GM12878 (cell line): ENCODE measurements at regions not wholly inside any gene's neighbourhood (a gene's known extent, or its start where the extent isn't known, plus 50 kb on each side); places are given as distances from the start of the nearest gene placed in this dataset.

ENCODE experiments used
- ATF7 ChIP-seq: fragments of 450-650 bp; IDR thresholded peaks from 2 replicates; pipeline ENCODE4 v1.6.1; 2016; ENCODE audit warnings: low read depth, mild to moderate bottlenecking
- BMI1 ChIP-seq: fragments of 450-650 bp; IDR thresholded peaks from 2 replicates; pipeline ENCODE4 v1.6.1; 2016; ENCODE audit warnings: mild to moderate bottlenecking, moderate library complexity, borderline replicate concordance
- CHD2 ChIP-seq: IDR thresholded peaks from 2 replicates; pipeline ENCODE4 v1.6.1; 2011; ENCODE audit warnings: low read depth, low read length, improper control_type of control experiment, borderline replicate concordance
- IKZF1 ChIP-seq: fragments of 450-650 bp; conservative IDR thresholded peaks from 2 replicates; pipeline ENCODE4 v1.6.1; 2017; ENCODE audit warnings: antibody characterized with exemption, mild to moderate bottlenecking
- NBN ChIP-seq: fragments of 450-650 bp; IDR thresholded peaks from 2 replicates; pipeline ENCODE4 v1.6.1; 2016
- NR2C2 ChIP-seq: IDR thresholded peaks from 2 replicates; pipeline ENCODE4 v1.6.1; 2011; ENCODE audit warnings: borderline replicate concordance, low read depth; ENCODE audit not compliant: control insufficient read depth, insufficient read length
- NR2F1 ChIP-seq: fragments of 450-650 bp; conservative IDR thresholded peaks from 2 replicates; pipeline ENCODE4 v1.6.1; 2017; ENCODE audit warnings: mild to moderate bottlenecking
- PAX5 ChIP-seq: IDR thresholded peaks from 2 replicates; pipeline ENCODE4 v1.6.1; 2011; ENCODE audit warnings: low read depth, low read length, borderline replicate concordance
- POLR2A ChIP-seq: IDR thresholded peaks from 2 replicates; pipeline ENCODE4 v1.6.1; 2011; ENCODE audit warnings: low read depth, mild to moderate bottlenecking, low read length
- RBBP5 ChIP-seq: fragments of 200-600 bp; sonication (generic); conservative IDR thresholded peaks from 2 replicates; pipeline ENCODE4 v1.6.1; 2016
- SUPT20H ChIP-seq: IDR thresholded peaks from 2 replicates; pipeline ENCODE4 v1.6.1; 2011; ENCODE audit warnings: low read depth, mild to moderate bottlenecking, low read length, moderate library complexity, borderline replicate concordance; ENCODE audit not compliant: control insufficient read depth
- ZNF207 ChIP-seq: fragments of 450-650 bp; IDR thresholded peaks from 2 replicates; pipeline ENCODE4 v1.6.1; 2014; ENCODE audit warnings: antibody characterized with exemption, mild to moderate bottlenecking, borderline replicate concordance
- TF ChIP-seq, protein P1 (sequence below): fragments of 450-650 bp; IDR thresholded peaks from 2 replicates; pipeline ENCODE4 v1.6.1; 2017; ENCODE audit warnings: mild to moderate bottlenecking, moderate library complexity
- TF ChIP-seq, protein P2 (sequence below): fragments of 450-650 bp; formaldehyde crosslinking; IDR thresholded peaks from 2 replicates; pipeline ENCODE4 v1.4.0; 2022; ENCODE audit warnings: mild to moderate bottlenecking, moderate library complexity
- TF ChIP-seq, protein P3 (sequence below): IDR thresholded peaks from 2 replicates; pipeline ENCODE4 v1.6.1; 2011; ENCODE audit warnings: low read depth, low read length, improper control_type of control experiment, borderline replicate concordance

DNA sequence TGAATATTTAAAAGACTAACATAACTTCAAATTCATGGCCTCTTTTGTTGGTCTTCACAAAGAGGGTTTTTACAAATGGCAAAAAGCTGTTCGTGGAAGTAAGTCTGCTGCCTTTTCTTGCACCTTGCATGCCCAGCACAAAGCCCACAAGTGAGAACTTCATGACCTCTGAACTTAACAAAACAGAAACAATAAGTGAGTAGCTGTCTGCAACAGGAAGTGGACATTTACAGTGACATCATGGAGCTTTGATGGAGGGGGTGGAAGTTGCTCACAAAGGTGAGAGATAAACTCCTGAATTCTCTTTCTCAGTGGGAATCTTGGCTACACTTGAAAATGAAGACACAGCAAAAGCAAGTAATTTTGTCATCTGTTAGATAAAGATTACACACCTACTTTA is 303.3 kb upstream of the DEPDC1 start (continued):
- TF ChIP-seq ZNF207, result no peak
- TF ChIP-seq NBN, result no peak
- peak; percentile 66 for TF ChIP-seq ATF7
- TF ChIP-seq NR2C2, result no peak
- TF ChIP-seq SUPT20H, result no peak
- TF ChIP-seq, protein P1, sequence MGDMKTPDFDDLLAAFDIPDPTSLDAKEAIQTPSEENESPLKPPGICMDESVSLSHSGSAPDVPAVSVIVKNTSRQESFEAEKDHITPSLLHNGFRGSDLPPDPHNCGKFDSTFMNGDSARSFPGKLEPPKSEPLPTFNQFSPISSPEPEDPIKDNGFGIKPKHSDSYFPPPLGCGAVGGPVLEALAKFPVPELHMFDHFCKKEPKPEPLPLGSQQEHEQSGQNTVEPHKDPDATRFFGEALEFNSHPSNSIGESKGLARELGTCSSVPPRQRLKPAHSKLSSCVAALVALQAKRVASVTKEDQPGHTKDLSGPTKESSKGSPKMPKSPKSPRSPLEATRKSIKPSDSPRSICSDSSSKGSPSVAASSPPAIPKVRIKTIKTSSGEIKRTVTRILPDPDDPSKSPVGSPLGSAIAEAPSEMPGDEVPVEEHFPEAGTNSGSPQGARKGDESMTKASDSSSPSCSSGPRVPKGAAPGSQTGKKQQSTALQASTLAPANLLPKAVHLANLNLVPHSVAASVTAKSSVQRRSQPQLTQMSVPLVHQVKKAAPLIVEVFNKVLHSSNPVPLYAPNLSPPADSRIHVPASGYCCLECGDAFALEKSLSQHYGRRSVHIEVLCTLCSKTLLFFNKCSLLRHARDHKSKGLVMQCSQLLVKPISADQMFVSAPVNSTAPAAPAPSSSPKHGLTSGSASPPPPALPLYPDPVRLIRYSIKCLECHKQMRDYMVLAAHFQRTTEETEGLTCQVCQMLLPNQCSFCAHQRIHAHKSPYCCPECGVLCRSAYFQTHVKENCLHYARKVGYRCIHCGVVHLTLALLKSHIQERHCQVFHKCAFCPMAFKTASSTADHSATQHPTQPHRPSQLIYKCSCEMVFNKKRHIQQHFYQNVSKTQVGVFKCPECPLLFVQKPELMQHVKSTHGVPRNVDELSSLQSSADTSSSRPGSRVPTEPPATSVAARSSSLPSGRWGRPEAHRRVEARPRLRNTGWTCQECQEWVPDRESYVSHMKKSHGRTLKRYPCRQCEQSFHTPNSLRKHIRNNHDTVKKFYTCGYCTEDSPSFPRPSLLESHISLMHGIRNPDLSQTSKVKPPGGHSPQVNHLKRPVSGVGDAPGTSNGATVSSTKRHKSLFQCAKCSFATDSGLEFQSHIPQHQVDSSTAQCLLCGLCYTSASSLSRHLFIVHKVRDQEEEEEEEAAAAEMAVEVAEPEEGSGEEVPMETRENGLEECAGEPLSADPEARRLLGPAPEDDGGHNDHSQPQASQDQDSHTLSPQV, result no peak
- TF ChIP-seq, protein P2, sequence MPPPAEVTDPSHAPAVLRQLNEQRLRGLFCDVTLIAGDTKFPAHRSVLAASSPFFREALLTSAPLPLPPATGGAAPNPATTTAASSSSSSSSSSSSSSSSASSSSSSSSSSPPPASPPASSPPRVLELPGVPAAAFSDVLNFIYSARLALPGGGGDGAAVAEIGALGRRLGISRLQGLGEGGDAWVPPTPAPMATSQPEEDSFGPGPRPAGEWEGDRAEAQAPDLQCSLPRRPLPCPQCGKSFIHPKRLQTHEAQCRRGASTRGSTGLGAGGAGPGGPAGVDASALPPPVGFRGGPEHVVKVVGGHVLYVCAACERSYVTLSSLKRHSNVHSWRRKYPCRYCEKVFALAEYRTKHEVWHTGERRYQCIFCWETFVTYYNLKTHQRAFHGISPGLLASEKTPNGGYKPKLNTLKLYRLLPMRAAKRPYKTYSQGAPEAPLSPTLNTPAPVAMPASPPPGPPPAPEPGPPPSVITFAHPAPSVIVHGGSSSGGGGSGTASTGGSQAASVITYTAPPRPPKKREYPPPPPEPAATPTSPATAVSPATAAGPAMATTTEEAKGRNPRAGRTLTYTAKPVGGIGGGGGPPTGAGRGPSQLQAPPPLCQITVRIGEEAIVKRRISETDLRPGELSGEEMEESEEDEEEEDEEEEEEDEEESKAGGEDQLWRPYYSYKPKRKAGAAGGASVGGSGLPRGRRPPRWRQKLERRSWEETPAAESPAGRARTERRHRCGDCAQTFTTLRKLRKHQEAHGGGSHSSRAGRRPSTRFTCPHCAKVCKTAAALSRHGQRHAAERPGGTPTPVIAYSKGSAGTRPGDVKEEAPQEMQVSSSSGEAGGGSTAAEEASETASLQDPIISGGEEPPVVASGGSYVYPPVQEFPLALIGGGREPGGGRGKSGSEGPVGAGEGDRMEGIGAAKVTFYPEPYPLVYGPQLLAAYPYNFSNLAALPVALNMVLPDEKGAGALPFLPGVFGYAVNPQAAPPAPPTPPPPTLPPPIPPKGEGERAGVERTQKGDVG (CRISPR knock-in tag), result no peak
- TF ChIP-seq, protein P3, sequence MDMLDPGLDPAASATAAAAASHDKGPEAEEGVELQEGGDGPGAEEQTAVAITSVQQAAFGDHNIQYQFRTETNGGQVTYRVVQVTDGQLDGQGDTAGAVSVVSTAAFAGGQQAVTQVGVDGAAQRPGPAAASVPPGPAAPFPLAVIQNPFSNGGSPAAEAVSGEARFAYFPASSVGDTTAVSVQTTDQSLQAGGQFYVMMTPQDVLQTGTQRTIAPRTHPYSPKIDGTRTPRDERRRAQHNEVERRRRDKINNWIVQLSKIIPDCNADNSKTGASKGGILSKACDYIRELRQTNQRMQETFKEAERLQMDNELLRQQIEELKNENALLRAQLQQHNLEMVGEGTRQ, result no peak
- TF ChIP-seq NR2F1, result peak; percentile 84
- TF ChIP-seq BMI1, result no peak
- TF ChIP-seq IKZF1, result no peak
- no peak for TF ChIP-seq RBBP5
- TF ChIP-seq CHD2, result no peak
- no peak for TF ChIP-seq PAX5
- no peak for TF ChIP-seq POLR2A
